HepG2 (cell line): ENCODE measurements at regions not wholly inside any gene's neighbourhood (a gene's known extent, or its start where the extent isn't known, plus 50 kb on each side); places are given as distances from the start of the nearest gene placed in this dataset.

Source experiments
- ATAC-seq: fragments of 200-7000 bp; cut with Tn5 transposase; 3 replicates; pipeline ENCODE4 v1.9.1; 2020; ENCODE audit warnings: mild to moderate bottlenecking, moderate library complexity
- BruUV-seq: library from RNA; stranded (reverse); fragments of 400-500 nt; replicated peaks from 2 replicates; lab custom pipeline; 2021; lab: Mats Ljungman, UMichigan
- CTCF ChIA-PET: fragments of 300-600 bp; formaldehyde crosslinking; extraction: SDS; loops from one replicate; lab custom pipeline; 2021; ENCODE audit warnings: low total read pairs, inconsistent platforms, low intra/inter-chr PET ratio; lab: Yijun Ruan, JAX
- POLR2A ChIA-PET: fragments of 350-600 bp; sonication (Branson Sonifier 250); formaldehyde crosslinking; loops from one replicate; lab custom pipeline; 2020; ENCODE audit warnings: antibody characterized with exemption, inconsistent platforms; lab: Yijun Ruan, JAX
- DNase-seq: peaks from one replicate; pipeline ENCODE4 v3.0.0-alpha.2; 2015; ENCODE audit warnings: low spot score
- FAIRE-seq: peaks from 3 replicates; lab custom pipeline; 2011; peaks lifted over from hg19 to GRCh38; lab: Jason Lieb, UNC
- H2AFZ ChIP-seq: one replicate; pipeline ENCODE4 v1.6.1; 2011; ENCODE audit warnings: low read length, inconsistent platforms
- H3K27ac ChIP-seq: fragments of 300-600 bp; 3 replicates; pipeline ENCODE4 v1.8.0; 2011; ENCODE audit warnings: mixed run types, mild to moderate bottlenecking, mixed read lengths, low read length, inconsistent platforms; ENCODE audit not compliant: insufficient read depth; ENCODE audit errors: extremely low read length
- H3K27me3 ChIP-seq, 2 experiments: fragments of 200-600 bp in 1 of 2; 2 replicates in 1 of 2; 3 replicates in 1 of 2; pipeline versions ENCODE4 v1.6.0 to v1.8.0; 2011; ENCODE audit warnings: low read length in 2 of 2, mild to moderate bottlenecking in 2 of 2, moderate library complexity in 2 of 2, inconsistent platforms in 1 of 2; ENCODE audit not compliant: insufficient read depth in 2 of 2, control insufficient read depth in 1 of 2
- H3K36me3 ChIP-seq, 2 experiments: fragments of 200-600 bp in 1 of 2; replicated peaks in 1 of 2; 2 replicates in 1 of 2; 3 replicates in 1 of 2; pipeline versions ENCODE4 v1.5.1 to v1.8.0; 2011; ENCODE audit warnings: low read length in 2 of 2, inconsistent platforms in 1 of 2; ENCODE audit not compliant: insufficient read depth in 2 of 2, control insufficient read depth in 1 of 2
- H3K4me1 ChIP-seq: 2 replicates; pipeline ENCODE4 v1.5.1; 2012; ENCODE audit warnings: low read length, inconsistent platforms; ENCODE audit not compliant: insufficient read depth
- H3K4me2 ChIP-seq: 2 replicates; pipeline ENCODE4 v1.6.0; 2011; ENCODE audit warnings: low read depth, low read length, inconsistent platforms
- H3K4me3 ChIP-seq, 3 experiments: fragments of 200-600 bp in 1 of 3; sonication (generic), shearing (Covaris generic) in 1 of 3; replicated peaks in 1 of 3; 2 replicates each; pipeline ENCODE4 v1.5.1; 2011 to 2016; ENCODE audit warnings: low read length in 3 of 3, inconsistent platforms in 2 of 3, low read depth in 2 of 3, mild to moderate bottlenecking in 2 of 3, control low read depth in 1 of 3, mixed read lengths in 1 of 3; ENCODE audit not compliant: insufficient read depth in 1 of 3
- H3K79me2 ChIP-seq: one replicate; pipeline ENCODE4 v1.6.1; 2011; ENCODE audit warnings: low read length, inconsistent platforms; ENCODE audit not compliant: insufficient read depth
- H3K9ac ChIP-seq: 2 replicates; pipeline ENCODE4 v1.6.0; 2011; ENCODE audit warnings: mild to moderate bottlenecking, low read depth, low read length, inconsistent platforms; ENCODE audit not compliant: insufficient read depth
- H3K9me3 ChIP-seq: 2 replicates; pipeline ENCODE4 v1.5.1; 2012; ENCODE audit warnings: mild to moderate bottlenecking, low read length
- H4K20me1 ChIP-seq: 2 replicates; pipeline ENCODE4 v1.6.0; 2011; ENCODE audit warnings: inconsistent platforms, mild to moderate bottlenecking, low read length, moderate library complexity; ENCODE audit not compliant: insufficient read depth
- ELF1 ChIP-seq: sonication (generic); formaldehyde crosslinking; IDR thresholded peaks from 2 replicates; pipeline ENCODE4 v1.4.0; 2020; ENCODE audit warnings: missing genetic modification reagents
- FOXJ3 ChIP-seq: sonication (generic); formaldehyde crosslinking; IDR thresholded peaks from 2 replicates; pipeline ENCODE4 v1.4.0; 2020; ENCODE audit warnings: missing genetic modification reagents, mild to moderate bottlenecking, borderline replicate concordance
- PPARG ChIP-seq: conservative IDR thresholded peaks from 2 replicates; pipeline ENCODE4 v1.6.1; 2016; ENCODE audit warnings: missing biosample characterization, missing genetic modification reagents
- TEF ChIP-seq: sonication (generic); formaldehyde crosslinking; IDR thresholded peaks from 2 replicates; pipeline ENCODE4 v1.5.0; 2020; ENCODE audit warnings: missing genetic modification reagents
- ZBED4 ChIP-seq: sonication (generic); formaldehyde crosslinking; IDR thresholded peaks from 2 replicates; pipeline ENCODE4 v1.4.0; 2020; ENCODE audit warnings: missing genetic modification reagents, borderline replicate concordance
- ZBTB44 ChIP-seq: sonication (generic); formaldehyde crosslinking; IDR thresholded peaks from 2 replicates; pipeline ENCODE4 v1.4.0; 2020; ENCODE audit warnings: missing genetic modification reagents
- ZNF12 ChIP-seq: sonication (generic); formaldehyde crosslinking; IDR thresholded peaks from 2 replicates; pipeline ENCODE4 v1.5.0; 2020; ENCODE audit warnings: missing genetic modification reagents
- ZNF333 ChIP-seq: sonication (generic); formaldehyde crosslinking; IDR thresholded peaks from 2 replicates; pipeline ENCODE4 v1.4.0; 2020; ENCODE audit warnings: mild to moderate bottlenecking, missing genetic modification reagents, borderline replicate concordance
- ZNF503 ChIP-seq: sonication (generic); formaldehyde crosslinking; IDR thresholded peaks from 2 replicates; pipeline ENCODE4 v1.4.0; 2020; ENCODE audit warnings: missing genetic modification reagents
- ZNF572 ChIP-seq: sonication (generic); formaldehyde crosslinking; IDR thresholded peaks from 2 replicates; pipeline ENCODE4 v1.5.1; 2020; ENCODE audit warnings: mild to moderate bottlenecking, missing genetic modification reagents
- ZNF652 ChIP-seq: IDR thresholded peaks from 2 replicates; pipeline ENCODE4 v1.6.1; 2016; ENCODE audit warnings: low read depth, borderline replicate concordance
- ZNF740 ChIP-seq: sonication (generic); formaldehyde crosslinking; IDR thresholded peaks from 2 replicates; pipeline ENCODE4 v1.4.0; 2020; ENCODE audit warnings: missing genetic modification reagents
- ZNF878 ChIP-seq: sonication (generic); formaldehyde crosslinking; IDR thresholded peaks from 2 replicates; pipeline ENCODE4 v1.8.1; 2023; ENCODE audit warnings: mild to moderate bottlenecking, missing genetic modification reagents, moderate library complexity
- WGBS: methylation state at CpG from one replicate; pipeline ENCODE4 v1.1.6; 2017; ENCODE audit warnings: low lambda C conversion rate; 5-methylcytosine and 5-hydroxymethylcytosine counted together
- in situ Hi-C: cut with HindIII; loops from 2 replicates; pipeline ENCODE4 v1.10.0; 2017; ENCODE audit warnings: low pct_unique_long_range_greater_than_20kb; ENCODE audit not compliant: extremely low pct_ligation_motif_present
- intact Hi-C: fragments of 100-400 bp; cut with micrococcal nuclease; formaldehyde crosslinking; loops from one replicate; pipeline ENCODE4 v1.10.0; 2022; ENCODE audit not compliant: unreplicated experiment

GRCh38 chr6:91480402-91480801 is 893.5 kb upstream of the MAP3K7 start:
- TF ChIP-seq ZNF878 (CRISPR knock-in tag): no peak
- no peak for TF ChIP-seq ZNF572
- TF ChIP-seq TEF (CRISPR knock-in tag): no peak
- no peak for TF ChIP-seq ZNF503
- TF ChIP-seq ELF1: no peak
- TF ChIP-seq ZNF333 (CRISPR knock-in tag): no peak
- no peak for TF ChIP-seq ZNF740
- no peak for TF ChIP-seq ZBED4 (CRISPR knock-in tag)
- TF ChIP-seq ZBTB44 (CRISPR knock-in tag): no peak
- no peak for TF ChIP-seq ZNF652 (CRISPR knock-in tag)
- no peak for TF ChIP-seq PPARG (CRISPR knock-in tag)
- no peak for TF ChIP-seq ZNF12 (CRISPR knock-in tag)
- no peak for TF ChIP-seq FOXJ3 (CRISPR knock-in tag)
- Histone ChIP-seq H3K9ac (no peak overlapping the region), H3K4me1 (0 out of 2 replicates have a peak, but pooled peaks cover 7% of the 10 kb centered on the region), H3K79me2 (no peaks in the 10 kb centered on the region), H3K27ac (no peak overlapping the region), H3K36me3 (no peaks in the 10 kb centered on the region), H3K9me3 (no peaks in the 10 kb centered on the region), H2AFZ (no peak overlapping the region), H3K4me2 (no peak overlapping the region), H3K4me3 (no peak overlapping the region), H3K27me3 (no peaks in the 10 kb centered on the region), H4K20me1 (no peaks in the 10 kb centered on the region)
- 3% methylated on average over 1 of the region's 1 CpG for WGBS
- no peak for FAIRE-seq
- ChIA-PET CTCF (no interaction called here), POLR2A (no interaction called here)
- no TSS peak for BruUV-seq
- ATAC-seq: no peak
- intact Hi-C loops: no loop called here
- in situ Hi-C loops: no loop called here
- DNase-seq: no peak
